PC-9 (cell line): ENCODE measurements at regions not wholly inside any gene's neighbourhood (a gene's known extent, or its start where the extent isn't known, plus 50 kb on each side); places are given as distances from the start of the nearest gene placed in this dataset.
A peak's percentile ranks its signal among the peaks of the same experiment; 100 is the strongest.

Source experiments
- BruUV-seq: library from RNA; stranded (reverse); fragments of 400-500 nt; replicated peaks from 2 replicates; lab custom pipeline; 2021; lab: Mats Ljungman, UMichigan
- CTCF ChIA-PET: fragments of 300-600 bp; sonication (Branson Sonifier 250); formaldehyde crosslinking; loops from one replicate; lab custom pipeline; 2022; ENCODE audit warnings: antibody characterized with exemption; lab: Charles Lee
- POLR2A ChIA-PET: fragments of 300-600 bp; sonication (Branson Sonifier 250); formaldehyde crosslinking; loops from one replicate; lab custom pipeline; 2022; ENCODE audit warnings: antibody characterized with exemption; ENCODE audit not compliant: unreplicated experiment; lab: Charles Lee
- DNase-seq, 2 experiments: peaks; one replicate each; pipeline versions ENCODE4 v3.0.0 to v3.0.0-alpha.2; 2015 to 2022; ENCODE audit warnings: mixed read lengths in 1 of 2
- H2AFZ ChIP-seq: fragments of 200-600 bp; sonication (generic); 2 replicates; pipeline ENCODE4 v1.8.1; 2017; ENCODE audit warnings: antibody characterized with exemption
- H3F3A ChIP-seq: fragments of 200-600 bp; sonication (generic); 2 replicates; pipeline ENCODE4 v1.8.1; 2017; ENCODE audit warnings: antibody characterized with exemption, mild to moderate bottlenecking, low read depth; ENCODE audit not compliant: insufficient read depth
- H3K27ac ChIP-seq: fragments of 200-600 bp; sonication (generic); 2 replicates; pipeline ENCODE4 v1.6.1; 2016; ENCODE audit warnings: mixed run types
- H3K27me3 ChIP-seq: fragments of 200-600 bp; sonication (generic); 2 replicates; pipeline ENCODE4 v1.6.1; 2016; ENCODE audit warnings: low read depth, mixed run types; ENCODE audit not compliant: insufficient read depth
- H3K36me3 ChIP-seq: fragments of 200-600 bp; sonication (generic); 2 replicates; pipeline ENCODE4 v1.6.1; 2016; ENCODE audit warnings: low read depth, mixed run types
- H3K4me1 ChIP-seq: fragments of 200-600 bp; sonication (generic); replicated peaks from 2 replicates; pipeline ENCODE4 v1.6.1; 2016; ENCODE audit warnings: mixed run types; ENCODE audit not compliant: insufficient read depth
- H3K4me2 ChIP-seq: fragments of 200-600 bp; sonication (generic); 2 replicates; pipeline ENCODE4 v1.6.1; 2017; ENCODE audit warnings: mixed run types
- H3K4me3 ChIP-seq: fragments of 200-600 bp; sonication (generic); 2 replicates; pipeline ENCODE4 v1.6.1; 2016; ENCODE audit warnings: mixed run types
- H3K79me2 ChIP-seq: fragments of 200-600 bp; sonication (generic); 2 replicates; pipeline ENCODE4 v1.6.1; 2017; ENCODE audit warnings: low read depth, mixed run types
- H3K9me2 ChIP-seq: fragments of 200-600 bp; sonication (generic); 2 replicates; pipeline ENCODE4 v1.8.1; 2017; ENCODE audit warnings: mild to moderate bottlenecking; ENCODE audit not compliant: insufficient read depth
- H3K9me3 ChIP-seq: fragments of 200-600 bp; sonication (generic); 2 replicates; pipeline ENCODE4 v1.8.1; 2016; ENCODE audit warnings: low read depth; ENCODE audit not compliant: insufficient read depth
- H4K20me1 ChIP-seq: fragments of 200-600 bp; sonication (generic); 2 replicates; pipeline ENCODE4 v1.8.1; 2017; ENCODE audit not compliant: insufficient read depth
- EZH2 ChIP-seq: fragments of 200-600 bp; sonication (generic); IDR thresholded peaks from 2 replicates; pipeline ENCODE4 v1.8.0; 2017; ENCODE audit warnings: antibody characterized with exemption, low read depth
- intact Hi-C: fragments of 100-400 bp; cut with micrococcal nuclease; formaldehyde crosslinking; loops from one replicate; pipeline ENCODE4 v1.10.0; 2022; ENCODE audit not compliant: unreplicated experiment
- TF ChIP-seq, protein P1 (sequence below): fragments of 200-600 bp; sonication (generic); conservative IDR thresholded peaks from 2 replicates; pipeline ENCODE4 v1.6.1; 2017; ENCODE audit warnings: mixed run types, antibody characterized with exemption, mild to moderate bottlenecking, moderate library complexity

DNA sequence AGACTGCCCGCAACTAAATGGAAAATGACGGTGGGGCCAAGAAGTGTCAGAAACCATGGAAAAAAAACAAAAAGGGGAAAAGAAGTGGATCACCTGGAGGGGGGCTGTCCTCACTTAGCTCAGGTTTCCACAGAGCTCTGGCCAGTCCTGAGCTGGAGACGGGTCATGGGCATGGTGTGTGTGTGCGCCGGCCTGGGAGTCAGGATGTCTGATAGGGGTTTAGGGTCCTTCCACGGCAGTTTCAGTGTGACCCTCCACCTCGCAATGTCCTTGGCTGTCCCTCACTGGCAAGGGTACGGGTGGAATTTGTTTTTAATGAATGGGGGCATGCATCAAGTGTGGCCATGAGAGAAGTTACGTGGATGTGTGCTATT, 133.2 kb upstream of the MEIS1 start:
- no peaks in the 10 kb centered on the region for H3K36me3 ChIP-seq
- no peaks in the 10 kb centered on the region for H3F3A ChIP-seq
- H3K27ac ChIP-seq, result no peak overlapping the region
- TF ChIP-seq, protein P1, sequence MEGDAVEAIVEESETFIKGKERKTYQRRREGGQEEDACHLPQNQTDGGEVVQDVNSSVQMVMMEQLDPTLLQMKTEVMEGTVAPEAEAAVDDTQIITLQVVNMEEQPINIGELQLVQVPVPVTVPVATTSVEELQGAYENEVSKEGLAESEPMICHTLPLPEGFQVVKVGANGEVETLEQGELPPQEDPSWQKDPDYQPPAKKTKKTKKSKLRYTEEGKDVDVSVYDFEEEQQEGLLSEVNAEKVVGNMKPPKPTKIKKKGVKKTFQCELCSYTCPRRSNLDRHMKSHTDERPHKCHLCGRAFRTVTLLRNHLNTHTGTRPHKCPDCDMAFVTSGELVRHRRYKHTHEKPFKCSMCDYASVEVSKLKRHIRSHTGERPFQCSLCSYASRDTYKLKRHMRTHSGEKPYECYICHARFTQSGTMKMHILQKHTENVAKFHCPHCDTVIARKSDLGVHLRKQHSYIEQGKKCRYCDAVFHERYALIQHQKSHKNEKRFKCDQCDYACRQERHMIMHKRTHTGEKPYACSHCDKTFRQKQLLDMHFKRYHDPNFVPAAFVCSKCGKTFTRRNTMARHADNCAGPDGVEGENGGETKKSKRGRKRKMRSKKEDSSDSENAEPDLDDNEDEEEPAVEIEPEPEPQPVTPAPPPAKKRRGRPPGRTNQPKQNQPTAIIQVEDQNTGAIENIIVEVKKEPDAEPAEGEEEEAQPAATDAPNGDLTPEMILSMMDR, result no peak
- no peak for TF ChIP-seq EZH2
- no TSS peak for BruUV-seq
- H3K4me2 ChIP-seq, result no peak overlapping the region
- 0 out of 2 replicates have a peak overlapping the region, but pooled peaks have one; percentile 23 for H2AFZ ChIP-seq
- H3K27me3 ChIP-seq, result no peaks in the 10 kb centered on the region; the same call in 1 of the 2 replicates
- H3K9me3 ChIP-seq, result no peaks in the 10 kb centered on the region
- no peak for DNase-seq
- H3K79me2 ChIP-seq, result no peaks in the 10 kb centered on the region
- ChIA-PET CTCF (no interaction called here), POLR2A (no interaction called here)
- no peaks in the 10 kb centered on the region for H4K20me1 ChIP-seq
- H3K9me2 ChIP-seq, result no peaks in the 10 kb centered on the region
- intact Hi-C loops, result no loop called here
- H3K4me1 ChIP-seq, result no peaks in the 10 kb centered on the region
- no peak overlapping the region for H3K4me3 ChIP-seq

DNA sequence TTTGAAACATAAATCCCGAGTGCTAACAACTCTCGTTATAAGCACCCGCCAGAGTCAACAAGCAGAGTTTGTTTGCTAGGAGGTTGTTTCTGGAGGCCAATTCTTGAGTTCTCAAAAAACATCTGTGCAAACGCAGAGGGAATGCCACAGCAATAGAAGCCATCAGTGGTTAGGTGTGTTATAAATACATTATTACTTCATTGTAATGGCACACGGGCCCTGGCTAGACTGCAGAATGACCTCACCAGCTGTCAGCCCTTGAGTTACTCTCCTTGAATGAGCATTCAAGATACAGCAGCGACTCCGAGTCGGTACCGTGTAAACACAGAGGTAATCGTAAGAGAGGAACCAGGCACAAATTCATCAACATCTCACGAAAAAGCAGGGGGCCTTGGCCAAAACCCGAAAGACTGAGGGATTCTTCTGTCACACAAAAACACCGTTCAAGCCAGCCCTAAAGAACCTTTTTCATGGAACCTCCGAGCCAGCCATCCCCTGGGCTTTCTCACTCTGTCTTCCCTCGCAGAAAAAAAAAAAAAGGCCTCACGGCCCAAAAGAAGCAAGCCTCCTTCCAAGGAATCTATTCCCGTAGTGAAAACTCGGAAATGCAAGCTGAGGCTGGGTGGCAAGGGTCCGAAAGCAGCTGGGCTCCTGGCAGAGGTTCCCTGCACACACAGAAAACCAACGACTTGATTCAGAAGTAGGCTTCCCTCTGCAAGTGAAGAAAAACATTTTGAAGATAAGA, 133.7 kb upstream of the MEIS1 start:
- CTCF ChIA-PET, result no interaction called here
- Histone ChIP-seq H3F3A (no peaks in the 10 kb centered on the region), H3K79me2 (no peaks in the 10 kb centered on the region), H3K4me2 (no peak overlapping the region), H3K27ac (no peak overlapping the region), H3K4me1 (no peaks in the 10 kb centered on the region), H3K9me2 (no peaks in the 10 kb centered on the region), H2AFZ (0 out of 2 replicates have a peak overlapping the region, but pooled peaks have one; percentile 23), H3K27me3 (no peaks in the 10 kb centered on the region; the same call in 1 of the 2 replicates), H3K36me3 (no peaks in the 10 kb centered on the region), H4K20me1 (no peaks in the 10 kb centered on the region), H3K9me3 (no peaks in the 10 kb centered on the region), H3K4me3 (no peak overlapping the region)
- intact Hi-C loops, result no loop called here
- no peak for DNase-seq
- TF ChIP-seq EZH2, result no peak
- TF ChIP-seq, protein P1, result no peak
- POLR2A ChIA-PET, result no interaction called here
- no TSS peak for BruUV-seq

DNA sequence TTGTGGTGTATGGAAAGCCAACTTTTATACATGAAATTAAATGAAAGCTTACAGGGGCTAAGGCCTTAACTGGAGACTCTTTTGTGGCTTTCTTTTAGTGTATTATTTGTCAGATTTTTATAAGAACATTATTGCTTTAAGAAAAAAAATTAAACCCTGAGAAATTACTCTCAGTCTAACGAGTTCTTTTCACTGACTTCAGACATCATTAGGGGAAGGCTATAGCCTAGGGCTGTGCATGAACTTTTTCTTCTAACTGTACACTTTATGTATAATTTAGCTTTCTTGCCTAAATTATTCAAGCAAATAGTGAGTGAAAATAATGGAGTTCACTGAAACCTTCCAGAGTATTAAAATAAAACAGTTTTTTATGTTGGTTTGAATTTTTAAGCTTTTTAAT, 151.1 kb upstream of the MEIS1 start:
- Histone ChIP-seq H3K4me3 (no peak overlapping the region), H3K4me2 (no peak overlapping the region), H3K4me1 (no peaks in the 10 kb centered on the region), H3K27me3 (no peaks in the 10 kb centered on the region), H3F3A (no peaks in the 10 kb centered on the region), H2AFZ (no peak overlapping the region), H3K36me3 (no peaks in the 10 kb centered on the region), H3K27ac (no peak overlapping the region), H3K9me3 (no peaks in the 10 kb centered on the region), H3K9me2 (no peaks in the 10 kb centered on the region), H4K20me1 (no peaks in the 10 kb centered on the region), H3K79me2 (no peaks in the 10 kb centered on the region)
- DNase-seq, result no peak
- no TSS peak for BruUV-seq
- POLR2A ChIA-PET, result no interaction called here
- intact Hi-C loops, result no loop called here
- no peak for TF ChIP-seq EZH2
- CTCF ChIA-PET, result interaction anchor here (0.6 kb wide), 1 partner anchor 883 kb away, joined by 3 read pairs; no protein-coding TSS in a partner anchor
